Thyroid gland (tissue), 4 donors: ENCODE measurements at regions not wholly inside any gene's neighbourhood (a gene's known extent, or its start where the extent isn't known, plus 50 kb on each side); places are given as distances from the start of the nearest gene placed in this dataset.
"Not testable (repeated sequence)": the region's sequence is repeated elsewhere in the genome, so short reads cannot be mapped to it uniquely, and the experiment has no call there.

Experiments
- POLR2A ChIP-seq, 2 donors: fragments of 450-650 bp; IDR thresholded peaks; one replicate each; pipeline ENCODE4 v1.6.1; 2017; ENCODE audit warnings: antibody characterized with exemption in 2 of 2, mild to moderate bottlenecking in 2 of 2, moderate library complexity in 1 of 2
- TF ChIP-seq, protein P1 (sequence below), 6 experiments: fragments of 200-600 bp in 3 of 6; fragments of 450-650 bp in 3 of 6; sonication (generic) in 3 of 6; IDR thresholded peaks; one replicate each; pipeline ENCODE4 v1.5.1; 2016 to 2019; ENCODE audit warnings: antibody characterized with exemption in 6 of 6, mild to moderate bottlenecking in 2 of 6, inconsistent platforms in 1 of 6, moderate library complexity in 1 of 6

DNA sequence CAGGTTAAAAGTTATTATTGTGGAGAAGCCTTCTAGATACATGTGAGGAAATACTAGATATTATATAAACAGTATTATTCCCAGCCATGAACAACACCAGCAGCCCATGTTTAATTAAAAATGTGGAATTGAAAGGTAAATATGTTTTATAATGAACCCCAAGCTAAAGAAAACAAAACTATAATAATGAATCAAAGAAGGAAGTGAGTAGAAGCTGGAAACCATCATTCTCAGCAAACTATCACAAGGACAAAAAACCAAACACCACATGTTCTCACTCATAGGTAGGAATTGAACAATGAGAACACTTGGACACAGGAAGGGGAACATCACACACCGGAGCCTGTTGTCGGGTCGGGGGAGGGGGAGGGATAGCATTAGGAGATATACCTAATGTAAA lies 167.6 kb upstream of the CXXC4 start:
- TF ChIP-seq, protein P1, sequence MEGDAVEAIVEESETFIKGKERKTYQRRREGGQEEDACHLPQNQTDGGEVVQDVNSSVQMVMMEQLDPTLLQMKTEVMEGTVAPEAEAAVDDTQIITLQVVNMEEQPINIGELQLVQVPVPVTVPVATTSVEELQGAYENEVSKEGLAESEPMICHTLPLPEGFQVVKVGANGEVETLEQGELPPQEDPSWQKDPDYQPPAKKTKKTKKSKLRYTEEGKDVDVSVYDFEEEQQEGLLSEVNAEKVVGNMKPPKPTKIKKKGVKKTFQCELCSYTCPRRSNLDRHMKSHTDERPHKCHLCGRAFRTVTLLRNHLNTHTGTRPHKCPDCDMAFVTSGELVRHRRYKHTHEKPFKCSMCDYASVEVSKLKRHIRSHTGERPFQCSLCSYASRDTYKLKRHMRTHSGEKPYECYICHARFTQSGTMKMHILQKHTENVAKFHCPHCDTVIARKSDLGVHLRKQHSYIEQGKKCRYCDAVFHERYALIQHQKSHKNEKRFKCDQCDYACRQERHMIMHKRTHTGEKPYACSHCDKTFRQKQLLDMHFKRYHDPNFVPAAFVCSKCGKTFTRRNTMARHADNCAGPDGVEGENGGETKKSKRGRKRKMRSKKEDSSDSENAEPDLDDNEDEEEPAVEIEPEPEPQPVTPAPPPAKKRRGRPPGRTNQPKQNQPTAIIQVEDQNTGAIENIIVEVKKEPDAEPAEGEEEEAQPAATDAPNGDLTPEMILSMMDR (IDR thresholded peaks at IDR 0.05) = not testable (repeated sequence)
- TF ChIP-seq POLR2A (IDR thresholded peaks at IDR 0.05) = not testable (repeated sequence)
